PFSK-1 (cell line): ENCODE measurements at regions not wholly inside any gene's neighbourhood (a gene's known extent, or its start where the extent isn't known, plus 50 kb on each side); places are given as distances from the start of the nearest gene placed in this dataset.

Source experiments
- FOXP2 ChIP-seq: optimal IDR thresholded peaks from 2 replicates; pipeline ENCODE3; 2011; ENCODE audit warnings: borderline replicate concordance, control low read depth, inconsistent platforms; ENCODE audit not compliant: insufficient read depth; ENCODE audit errors: extremely low read length, extremely low read depth
- POLR2AphosphoS5 ChIP-seq: IDR thresholded peaks from 2 replicates; pipeline ENCODE4 v1.6.1; 2012; ENCODE audit warnings: low read depth, mild to moderate bottlenecking, control low read depth, low read length, moderate library complexity
- SIN3A ChIP-seq: IDR thresholded peaks from 2 replicates; pipeline ENCODE4 v1.6.1; 2012; ENCODE audit warnings: mild to moderate bottlenecking, low read length, moderate library complexity, borderline replicate concordance; ENCODE audit not compliant: insufficient read depth
- TAF1 ChIP-seq: IDR thresholded peaks from 2 replicates; pipeline ENCODE4 v1.6.1; 2012; ENCODE audit warnings: low read length, control low read depth, borderline replicate concordance; ENCODE audit not compliant: insufficient read depth
- TF ChIP-seq, protein P1 (sequence below), 2 experiments: IDR thresholded peaks; 2 replicates each; pipeline versions ENCODE4 v1.6.1 to v1.8.0; 2011 to 2012; ENCODE audit warnings: low read depth in 2 of 2, low read length in 2 of 2, control low read depth in 1 of 2, inconsistent platforms in 1 of 2, mild to moderate bottlenecking in 1 of 2, moderate library complexity in 1 of 2; ENCODE audit not compliant: insufficient read depth in 1 of 2

DNA sequence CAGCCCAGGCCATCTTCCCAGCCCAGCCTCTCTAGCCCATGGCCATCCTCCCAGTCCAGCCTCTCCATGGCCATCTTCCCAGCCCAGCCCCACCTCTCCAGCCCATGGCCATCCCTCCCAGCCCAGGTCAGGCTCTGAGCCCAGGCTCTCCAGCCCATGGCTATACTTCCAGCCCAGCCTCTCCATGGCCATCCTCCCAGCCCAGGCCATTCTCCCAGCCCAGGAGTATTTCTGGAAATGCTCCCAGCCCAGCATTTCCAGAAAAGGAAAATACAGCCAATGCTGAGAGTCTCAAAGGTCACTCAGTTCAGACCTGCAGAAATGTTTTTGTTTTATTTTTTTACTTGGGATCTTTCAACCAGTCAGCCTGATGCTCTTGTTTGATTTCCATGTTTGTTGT is 70.0 kb upstream of the ZNF281 start:
- TF ChIP-seq, protein P1, sequence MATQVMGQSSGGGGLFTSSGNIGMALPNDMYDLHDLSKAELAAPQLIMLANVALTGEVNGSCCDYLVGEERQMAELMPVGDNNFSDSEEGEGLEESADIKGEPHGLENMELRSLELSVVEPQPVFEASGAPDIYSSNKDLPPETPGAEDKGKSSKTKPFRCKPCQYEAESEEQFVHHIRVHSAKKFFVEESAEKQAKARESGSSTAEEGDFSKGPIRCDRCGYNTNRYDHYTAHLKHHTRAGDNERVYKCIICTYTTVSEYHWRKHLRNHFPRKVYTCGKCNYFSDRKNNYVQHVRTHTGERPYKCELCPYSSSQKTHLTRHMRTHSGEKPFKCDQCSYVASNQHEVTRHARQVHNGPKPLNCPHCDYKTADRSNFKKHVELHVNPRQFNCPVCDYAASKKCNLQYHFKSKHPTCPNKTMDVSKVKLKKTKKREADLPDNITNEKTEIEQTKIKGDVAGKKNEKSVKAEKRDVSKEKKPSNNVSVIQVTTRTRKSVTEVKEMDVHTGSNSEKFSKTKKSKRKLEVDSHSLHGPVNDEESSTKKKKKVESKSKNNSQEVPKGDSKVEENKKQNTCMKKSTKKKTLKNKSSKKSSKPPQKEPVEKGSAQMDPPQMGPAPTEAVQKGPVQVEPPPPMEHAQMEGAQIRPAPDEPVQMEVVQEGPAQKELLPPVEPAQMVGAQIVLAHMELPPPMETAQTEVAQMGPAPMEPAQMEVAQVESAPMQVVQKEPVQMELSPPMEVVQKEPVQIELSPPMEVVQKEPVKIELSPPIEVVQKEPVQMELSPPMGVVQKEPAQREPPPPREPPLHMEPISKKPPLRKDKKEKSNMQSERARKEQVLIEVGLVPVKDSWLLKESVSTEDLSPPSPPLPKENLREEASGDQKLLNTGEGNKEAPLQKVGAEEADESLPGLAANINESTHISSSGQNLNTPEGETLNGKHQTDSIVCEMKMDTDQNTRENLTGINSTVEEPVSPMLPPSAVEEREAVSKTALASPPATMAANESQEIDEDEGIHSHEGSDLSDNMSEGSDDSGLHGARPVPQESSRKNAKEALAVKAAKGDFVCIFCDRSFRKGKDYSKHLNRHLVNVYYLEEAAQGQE (IDR thresholded peaks at IDR 0.05; ENCODE audit: insufficient read depth in 1 of 2, low read depth in 2 of 2, low read length in 2 of 2), result no peak
- no peak for TF ChIP-seq POLR2AphosphoS5
- TF ChIP-seq TAF1, result no peak
- TF ChIP-seq SIN3A, result no peak
- TF ChIP-seq FOXP2, result no peak

DNA sequence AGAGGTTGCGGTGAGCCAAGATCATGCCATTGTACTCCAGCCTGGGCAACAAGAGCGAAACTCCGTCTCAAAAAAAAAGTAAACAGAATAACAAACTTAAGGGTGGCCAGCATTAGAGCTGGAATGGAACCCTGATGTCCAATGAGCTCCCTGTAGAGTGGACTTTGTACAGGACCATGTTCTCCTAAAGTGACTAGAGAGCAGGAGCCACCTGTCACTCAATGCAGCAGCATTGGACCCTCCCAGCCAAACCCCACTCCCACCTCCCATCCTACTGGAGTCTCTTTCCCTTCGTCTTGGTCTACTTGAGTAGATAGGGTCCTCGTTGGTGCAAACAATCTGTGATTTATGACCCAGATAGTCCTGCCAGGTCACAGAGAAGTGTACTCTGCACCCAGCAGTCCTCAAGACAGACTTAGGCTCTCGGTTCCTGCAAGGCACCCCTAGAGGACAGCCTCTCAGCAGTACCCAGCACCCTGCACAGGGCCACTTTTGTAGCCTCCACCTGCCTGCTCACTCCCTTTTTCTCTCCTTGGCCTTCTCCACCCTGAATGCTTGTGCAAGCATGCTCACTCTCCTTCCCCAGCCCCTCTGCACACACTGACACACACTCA is 69.2 kb upstream of the ZNF281 start:
- TF ChIP-seq FOXP2 (no peak), POLR2AphosphoS5 (no peak), SIN3A (no peak), TAF1 (no peak)
- TF ChIP-seq, protein P1 (IDR thresholded peaks at IDR 0.05; ENCODE audit: insufficient read depth in 1 of 2, low read depth in 2 of 2, low read length in 2 of 2), result no peak

DNA sequence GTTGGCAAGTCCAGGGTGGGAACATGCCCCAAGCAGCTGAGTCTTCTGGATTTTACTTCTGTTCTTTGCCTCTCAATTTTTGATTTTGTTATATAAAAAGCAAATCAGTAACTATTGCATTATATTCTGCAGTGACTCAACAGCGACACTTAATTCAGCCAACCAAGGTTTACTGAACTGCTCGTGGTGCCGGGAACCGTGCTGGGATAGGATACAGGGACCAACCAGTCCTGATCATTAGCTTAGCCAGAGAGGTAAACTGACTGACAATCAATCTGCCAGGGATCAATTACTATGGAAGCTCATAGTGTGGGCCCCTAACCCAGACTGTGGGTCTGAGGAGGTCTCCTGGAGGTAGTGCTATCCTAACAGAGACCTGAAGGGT is 68.4 kb upstream of the ZNF281 start:
- no peak for TF ChIP-seq FOXP2
- no peak for TF ChIP-seq SIN3A
- TF ChIP-seq, protein P1 (IDR thresholded peaks at IDR 0.05; ENCODE audit: insufficient read depth in 1 of 2, low read depth in 2 of 2, low read length in 2 of 2), result no peak
- TF ChIP-seq TAF1, result no peak
- TF ChIP-seq POLR2AphosphoS5, result no peak

DNA sequence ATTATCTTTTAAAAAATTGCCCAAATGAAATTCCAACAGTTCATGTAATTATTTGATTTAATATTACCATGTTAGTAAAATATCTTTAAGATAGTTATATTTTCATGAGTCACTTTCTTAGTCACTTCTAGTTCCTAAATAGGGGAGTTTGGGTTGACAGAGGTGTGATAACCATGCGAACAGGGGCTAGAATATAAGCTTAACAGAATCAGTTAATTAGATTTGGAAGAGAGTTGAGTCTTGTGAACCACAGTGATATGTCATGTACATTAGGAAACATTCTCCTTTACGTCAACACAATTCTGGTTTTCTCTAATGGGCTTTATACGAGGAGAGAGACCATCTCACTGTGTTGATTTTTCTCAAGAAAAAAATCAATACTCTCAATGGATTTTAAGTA is 64.8 kb upstream of the ZNF281 start:
- TF ChIP-seq FOXP2, result no peak
- TF ChIP-seq TAF1, result no peak
- no peak for TF ChIP-seq SIN3A
- no peak for TF ChIP-seq POLR2AphosphoS5
- TF ChIP-seq, protein P1 (IDR thresholded peaks at IDR 0.05; ENCODE audit: insufficient read depth in 1 of 2, low read depth in 2 of 2, low read length in 2 of 2), result no peak
